CD4-positive, CD25-positive, alpha-beta regulatory T cell (primary cell): ENCODE measurements at regions not wholly inside any gene's neighbourhood (a gene's known extent, or its start where the extent isn't known, plus 50 kb on each side); places are given as distances from the start of the nearest gene placed in this dataset.

ENCODE experiments used
- ATAC-seq, 2 donors: fragments of 150-1000 bp; cut with Tn5 transposase; one replicate each; pipeline ENCODE4 v1.10.0; 2021; ENCODE audit warnings: low read depth in 2 of 2, moderate number of reproducible peaks in 2 of 2, moderate library complexity in 1 of 2
- DNase-seq, 3 donors: peaks; one replicate each; pipeline versions ENCODE4 v3.0.0 to v3.0.0-alpha.2; 2012 to 2022; ENCODE audit warnings: mixed read lengths in 1 of 3
- H3K27ac ChIP-seq: one replicate; pipeline ENCODE4 v1.7.0; 2013; ENCODE audit warnings: mild to moderate bottlenecking, low read length; ENCODE audit not compliant: insufficient read depth, poor library complexity, severe bottlenecking
- H3K27me3 ChIP-seq: one replicate; pipeline ENCODE4 v1.7.0; 2013; ENCODE audit warnings: low read length; ENCODE audit not compliant: control insufficient read depth, insufficient read depth
- H3K36me3 ChIP-seq: one replicate; pipeline ENCODE4 v1.7.0; 2013; ENCODE audit warnings: mild to moderate bottlenecking, low read length, moderate library complexity; ENCODE audit not compliant: control insufficient read depth, insufficient read depth
- H3K4me1 ChIP-seq: 2 replicates; pipeline ENCODE4 v1.7.0; 2013; ENCODE audit warnings: mild to moderate bottlenecking, low read length; ENCODE audit not compliant: insufficient read depth, control insufficient read depth, poor library complexity, severe bottlenecking
- H3K4me3 ChIP-seq: one replicate; pipeline ENCODE4 v1.7.0; 2013; ENCODE audit warnings: low read depth, mild to moderate bottlenecking, low read length, moderate library complexity
- H3K9me3 ChIP-seq, 2 experiments: 1 replicate in 1 of 2; 2 replicates in 1 of 2; pipeline ENCODE4 v1.7.0; 2013; ENCODE audit warnings: low read length in 2 of 2, mild to moderate bottlenecking in 1 of 2, moderate library complexity in 1 of 2; ENCODE audit not compliant: control insufficient read depth in 2 of 2
- H3K27ac Mint-ChIP-seq, 3 donors: one replicate each; pipeline ENCODE4 v1.8.0; 2020 to 2022; ENCODE audit warnings: mild to moderate bottlenecking in 3 of 3, mixed read lengths in 3 of 3, moderate library complexity in 2 of 3
- H3K27me3 Mint-ChIP-seq: one replicate; pipeline ENCODE4 v1.8.0; 2022; ENCODE audit warnings: mild to moderate bottlenecking, mixed read lengths
- H3K36me3 Mint-ChIP-seq: one replicate; pipeline ENCODE4 v1.8.0; 2020; ENCODE audit warnings: mixed read lengths
- H3K4me1 Mint-ChIP-seq, 4 donors: one replicate each; pipeline ENCODE4 v1.8.0; 2020 to 2022; ENCODE audit warnings: mixed read lengths in 4 of 4, mild to moderate bottlenecking in 1 of 4
- H3K4me3 Mint-ChIP-seq, 4 donors: one replicate each; pipeline ENCODE4 v1.8.0; 2020 to 2022; ENCODE audit warnings: mild to moderate bottlenecking in 4 of 4, mixed read lengths in 4 of 4, moderate library complexity in 3 of 4
- H3K9me3 Mint-ChIP-seq, 7 donors: one replicate each; pipeline ENCODE4 v1.8.0; 2020 to 2022; ENCODE audit warnings: mixed read lengths in 7 of 7, mild to moderate bottlenecking in 3 of 7, moderate library complexity in 2 of 7

DNA sequence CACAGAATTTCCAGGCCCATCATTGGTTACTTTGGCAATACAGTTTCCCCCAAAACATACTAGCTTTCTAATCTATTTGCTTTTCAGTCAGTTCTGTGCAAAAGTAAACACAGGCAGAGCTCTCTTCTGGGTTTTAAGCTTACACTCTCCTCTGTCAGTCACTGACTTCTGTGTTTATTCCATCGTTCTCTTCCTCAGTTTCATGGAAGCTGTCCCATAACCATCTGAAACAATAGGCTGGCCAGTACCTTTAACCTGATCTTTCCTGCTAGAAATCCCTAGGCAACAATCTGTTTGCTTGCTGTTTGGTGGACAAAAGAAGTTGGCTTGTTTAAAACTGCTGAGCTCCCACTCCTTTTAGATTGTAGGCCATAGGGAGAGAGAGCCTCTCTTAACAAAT, 431.5 kb downstream of the HACE1 start:
- DNase-seq: no peak
- Mint-ChIP-seq H3K27ac (no peak overlapping the region), H3K36me3 (no peaks in the 10 kb centered on the region)

DNA sequence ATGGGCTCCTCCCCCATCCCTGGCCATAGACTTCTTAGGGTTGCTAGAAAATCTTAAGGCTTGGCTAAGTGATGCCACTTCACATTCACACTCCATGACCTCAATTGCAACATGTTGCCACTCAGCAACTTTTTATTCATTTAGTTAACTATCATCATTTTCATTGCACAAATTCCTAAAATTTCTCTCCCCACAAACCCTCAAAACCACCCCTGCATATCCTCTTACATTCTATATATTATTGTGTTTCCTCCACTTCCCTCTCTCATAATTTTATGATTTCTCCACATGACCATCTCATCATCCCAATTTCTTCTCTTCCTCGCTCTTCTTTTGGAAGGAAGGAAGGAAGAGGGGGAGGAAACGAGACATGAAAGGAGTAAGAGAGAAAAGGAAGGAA, 436.0 kb downstream of the HACE1 start:
- no peak overlapping the region for H3K4me3 Mint-ChIP-seq

More for the DNA sequence above, 431.5 kb downstream of the HACE1 start:
- peaks cover 4 to 10% (median 10%) of the 10 kb centered on the region in 7 donors for H3K9me3 Mint-ChIP-seq
- no peak overlapping the region for H3K27ac ChIP-seq
- H3K27me3 Mint-ChIP-seq: no peaks in the 10 kb centered on the region
- no peak overlapping the region for H3K4me3 ChIP-seq
- no peak overlapping the region for H3K4me3 Mint-ChIP-seq
- H3K9me3 ChIP-seq: peaks cover 0 to 2% of the 10 kb centered on the region in 2 experiments
- no peaks in the 10 kb centered on the region for H3K4me1 ChIP-seq
- no peaks in the 10 kb centered on the region for H3K4me1 Mint-ChIP-seq
- H3K36me3 ChIP-seq: no peaks in the 10 kb centered on the region
- H3K27me3 ChIP-seq: no peaks in the 10 kb centered on the region
- ATAC-seq: no peak

DNA sequence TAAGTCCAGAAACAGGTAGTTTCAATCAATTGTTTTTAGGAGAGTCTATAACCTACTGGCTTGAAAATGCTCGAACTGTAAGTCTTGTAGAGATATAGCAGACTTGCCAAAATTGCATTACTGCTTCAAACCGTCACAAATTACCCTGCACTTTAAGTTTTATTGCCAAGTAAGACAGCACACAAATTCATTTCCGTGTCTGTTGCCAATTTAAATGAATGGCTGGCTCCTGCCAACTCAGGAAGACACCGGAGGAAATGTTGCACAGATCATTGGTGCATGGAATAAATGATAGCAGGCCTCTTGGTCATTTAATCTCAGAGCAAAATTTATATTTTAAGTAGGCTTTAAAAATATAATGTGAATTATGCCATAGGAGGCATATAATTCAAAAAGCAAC, 438.1 kb downstream of the HACE1 start:
- Histone ChIP-seq H3K9me3 (no peaks in the 10 kb centered on the region), H3K27me3 (no peaks in the 10 kb centered on the region)
- ATAC-seq: no peak

More for the DNA sequence above, 436.0 kb downstream of the HACE1 start:
- Mint-ChIP-seq H3K36me3 (no peaks in the 10 kb centered on the region), H3K4me1 (no peaks in the 10 kb centered on the region), H3K27me3 (no peaks in the 10 kb centered on the region), H3K9me3 (peaks cover 4 to 21% (median 12%) of the 10 kb centered on the region in 7 donors), H3K27ac (no peak overlapping the region)
- Histone ChIP-seq H3K27me3 (no peaks in the 10 kb centered on the region), H3K27ac (no peak overlapping the region), H3K9me3 (no peaks in the 10 kb centered on the region), H3K4me3 (no peak overlapping the region), H3K36me3 (no peaks in the 10 kb centered on the region), H3K4me1 (no peaks in the 10 kb centered on the region)
- no peak for DNase-seq
- ATAC-seq: no peak

DNA sequence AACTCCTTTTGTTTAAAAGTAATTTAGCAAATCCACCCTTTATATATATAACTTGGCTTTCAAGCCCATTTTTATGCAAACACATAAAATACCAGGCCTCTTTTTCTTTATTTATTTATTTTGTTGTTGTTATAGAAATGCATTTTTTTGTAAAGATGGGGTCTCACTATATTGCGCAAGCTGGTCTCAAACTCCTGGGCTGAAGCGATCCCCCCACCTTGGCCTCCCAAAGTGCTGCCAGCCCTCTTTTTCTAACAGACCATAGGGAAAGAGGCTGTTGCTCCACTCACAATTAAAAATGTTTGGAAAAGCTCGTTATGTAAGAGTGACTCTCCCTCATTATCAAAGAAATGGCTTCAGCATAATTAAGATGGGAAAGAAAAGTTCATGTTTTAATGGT, 440.9 kb downstream of the HACE1 start:
- Histone ChIP-seq H3K27me3 (no peaks in the 10 kb centered on the region), H3K4me3 (no peak overlapping the region), H3K4me1 (no peaks in the 10 kb centered on the region), H3K27ac (no peak overlapping the region), H3K36me3 (no peaks in the 10 kb centered on the region), H3K9me3 (no peaks in the 10 kb centered on the region)
- no peak overlapping the region for H3K4me3 Mint-ChIP-seq
- H3K27ac Mint-ChIP-seq: no peak overlapping the region
- ATAC-seq: no peak
- H3K27me3 Mint-ChIP-seq: no peaks in the 10 kb centered on the region
- peaks cover 5 to 16% (median 12%) of the 10 kb centered on the region in 7 donors for H3K9me3 Mint-ChIP-seq
- H3K36me3 Mint-ChIP-seq: no peaks in the 10 kb centered on the region
- DNase-seq: no peak
- H3K4me1 Mint-ChIP-seq: no peaks in the 10 kb centered on the region

More for the DNA sequence above, 438.1 kb downstream of the HACE1 start:
- peaks cover 6 to 18% (median 15%) of the 10 kb centered on the region in 7 donors for H3K9me3 Mint-ChIP-seq
- H3K4me1 Mint-ChIP-seq: no peaks in the 10 kb centered on the region
- H3K27ac Mint-ChIP-seq: no peak overlapping the region
- no peaks in the 10 kb centered on the region for H3K4me1 ChIP-seq
- H3K27me3 Mint-ChIP-seq: no peaks in the 10 kb centered on the region
- H3K4me3 Mint-ChIP-seq: no peak overlapping the region
- DNase-seq: no peak
- H3K4me3 ChIP-seq: no peak overlapping the region
- no peaks in the 10 kb centered on the region for H3K36me3 ChIP-seq
- no peak overlapping the region for H3K27ac ChIP-seq
- H3K36me3 Mint-ChIP-seq: no peaks in the 10 kb centered on the region

DNA sequence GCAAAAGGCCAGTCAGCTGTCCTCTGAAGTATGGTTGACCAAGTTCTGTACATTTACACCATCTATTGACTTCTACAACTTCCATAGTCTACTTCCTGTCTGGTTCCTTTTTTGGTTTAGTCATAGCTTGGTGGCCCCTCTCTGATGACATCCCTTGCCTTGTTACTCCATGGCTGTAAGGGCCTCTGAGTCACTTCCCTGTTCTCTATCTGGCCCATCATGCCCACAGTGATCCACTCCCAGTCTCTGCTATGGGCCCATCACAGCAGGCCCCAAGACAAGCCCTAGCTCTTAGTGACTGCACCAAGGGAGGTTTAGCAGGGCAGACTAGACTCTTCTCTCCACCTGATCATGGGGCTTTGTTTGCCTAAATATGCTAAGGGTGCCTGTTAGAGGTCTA, 441.6 kb downstream of the HACE1 start:
- Histone ChIP-seq H3K4me1 (no peaks in the 10 kb centered on the region), H3K36me3 (no peaks in the 10 kb centered on the region), H3K27ac (no peak overlapping the region), H3K9me3 (no peaks in the 10 kb centered on the region), H3K27me3 (no peaks in the 10 kb centered on the region), H3K4me3 (no peak overlapping the region)
- H3K4me1 Mint-ChIP-seq: no peaks in the 10 kb centered on the region
- no peaks in the 10 kb centered on the region for H3K36me3 Mint-ChIP-seq
- no peak overlapping the region for H3K27ac Mint-ChIP-seq
- ATAC-seq (no peak), DNase-seq (no peak)
- no peak overlapping the region for H3K4me3 Mint-ChIP-seq
- H3K27me3 Mint-ChIP-seq: no peaks in the 10 kb centered on the region
- H3K9me3 Mint-ChIP-seq: peaks cover 5 to 16% (median 10%) of the 10 kb centered on the region in 7 donors

DNA sequence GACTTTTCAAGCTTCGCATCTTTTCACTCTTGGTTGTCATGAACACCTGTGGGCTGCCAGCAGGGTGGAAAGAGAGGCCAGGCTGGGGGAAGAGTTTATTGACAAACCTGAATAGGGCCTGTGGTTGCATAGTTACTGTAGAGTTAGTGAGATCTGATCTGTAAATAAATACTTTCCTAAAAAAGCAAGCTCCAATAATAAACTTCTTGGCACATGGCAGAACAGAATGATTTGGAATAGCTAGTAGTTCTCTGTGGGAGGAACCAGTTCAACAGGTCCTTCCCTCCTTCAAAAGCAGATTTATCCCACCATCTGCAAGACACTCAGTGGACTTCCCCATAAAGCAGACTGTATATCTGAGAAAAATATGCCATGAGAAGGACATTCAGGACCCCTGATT, 445.0 kb downstream of the HACE1 start:
- Mint-ChIP-seq H3K27ac (no peak overlapping the region), H3K36me3 (no peaks in the 10 kb centered on the region), H3K4me3 (no peak overlapping the region), H3K4me1 (no peaks in the 10 kb centered on the region), H3K27me3 (no peaks in the 10 kb centered on the region), H3K9me3 (peaks cover 0 to 9% (median 3%) of the 10 kb centered on the region in 7 donors)
- no peak overlapping the region for H3K4me3 ChIP-seq
- H3K36me3 ChIP-seq: no peaks in the 10 kb centered on the region
- H3K9me3 ChIP-seq: no peaks in the 10 kb centered on the region
- no peaks in the 10 kb centered on the region for H3K27me3 ChIP-seq
- H3K27ac ChIP-seq: no peak overlapping the region
- no peaks in the 10 kb centered on the region for H3K4me1 ChIP-seq
- DNase-seq (no peak), ATAC-seq (no peak)

DNA sequence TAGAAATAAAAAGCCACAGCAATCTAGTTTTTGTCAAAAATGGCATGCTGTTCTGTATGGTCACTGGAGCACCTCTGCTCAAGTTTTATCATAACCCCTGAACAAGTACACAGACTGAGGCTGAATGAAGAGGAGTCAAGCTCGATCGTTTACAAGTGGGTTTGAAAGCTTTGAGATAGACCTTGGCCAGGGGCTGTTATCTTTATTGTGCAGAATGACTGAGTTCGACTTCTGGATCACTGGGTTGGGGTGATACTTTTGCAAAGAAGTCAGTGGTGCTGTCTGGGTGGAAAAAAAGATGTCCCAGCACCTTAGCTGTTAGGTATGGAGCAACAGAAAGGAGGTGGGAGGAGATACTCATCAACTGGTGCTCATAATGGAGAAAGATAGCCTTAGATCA, 446.0 kb downstream of the HACE1 start:
- Mint-ChIP-seq H3K4me3 (no peak overlapping the region), H3K27me3 (no peaks in the 10 kb centered on the region), H3K36me3 (no peaks in the 10 kb centered on the region), H3K9me3 (peaks cover 0 to 9% (median 2%) of the 10 kb centered on the region in 7 donors), H3K27ac (no peak overlapping the region), H3K4me1 (no peaks in the 10 kb centered on the region)
- Histone ChIP-seq H3K9me3 (no peaks in the 10 kb centered on the region), H3K27me3 (no peaks in the 10 kb centered on the region), H3K27ac (no peak overlapping the region), H3K36me3 (no peaks in the 10 kb centered on the region), H3K4me1 (no peaks in the 10 kb centered on the region), H3K4me3 (no peak overlapping the region)
- no peak for ATAC-seq
- no peak for DNase-seq

DNA sequence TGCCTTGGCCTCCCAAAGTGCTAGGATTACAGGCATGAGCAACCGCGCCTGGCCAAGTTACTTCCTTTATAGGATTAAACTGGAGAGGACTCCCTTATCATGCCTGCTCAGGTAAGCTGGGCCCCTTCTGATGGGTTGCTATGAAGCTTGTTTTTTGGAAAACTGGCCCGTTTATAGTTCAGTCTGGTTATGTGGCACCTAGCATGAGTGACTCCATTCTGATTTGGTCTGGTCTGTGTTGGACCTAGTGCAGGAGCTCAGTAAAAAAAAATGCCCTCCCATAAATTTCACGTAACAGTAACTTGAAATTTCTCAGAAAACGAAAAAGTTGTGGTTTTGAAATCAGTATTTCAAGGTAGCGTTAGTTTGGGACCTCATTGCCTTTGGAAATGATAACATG, 448.4 kb downstream of the HACE1 start:
- Mint-ChIP-seq H3K36me3 (no peaks in the 10 kb centered on the region), H3K4me1 (no peaks in the 10 kb centered on the region), H3K27ac (no peak overlapping the region), H3K9me3 (peaks cover 0 to 2% (median 1%) of the 10 kb centered on the region in 7 donors), H3K27me3 (no peaks in the 10 kb centered on the region), H3K4me3 (no peak overlapping the region)
- Histone ChIP-seq H3K4me3 (no peak overlapping the region), H3K4me1 (no peaks in the 10 kb centered on the region), H3K9me3 (no peaks in the 10 kb centered on the region), H3K36me3 (no peaks in the 10 kb centered on the region), H3K27me3 (no peaks in the 10 kb centered on the region), H3K27ac (no peak overlapping the region)
- ATAC-seq: no peak
- no peak for DNase-seq
